ENCODE measurements at regions not wholly inside any gene's neighbourhood (a gene's known extent, or its start where the extent isn't known, plus 50 kb on each side); places are given as distances from the start of the nearest gene placed in this dataset.

DNA sequence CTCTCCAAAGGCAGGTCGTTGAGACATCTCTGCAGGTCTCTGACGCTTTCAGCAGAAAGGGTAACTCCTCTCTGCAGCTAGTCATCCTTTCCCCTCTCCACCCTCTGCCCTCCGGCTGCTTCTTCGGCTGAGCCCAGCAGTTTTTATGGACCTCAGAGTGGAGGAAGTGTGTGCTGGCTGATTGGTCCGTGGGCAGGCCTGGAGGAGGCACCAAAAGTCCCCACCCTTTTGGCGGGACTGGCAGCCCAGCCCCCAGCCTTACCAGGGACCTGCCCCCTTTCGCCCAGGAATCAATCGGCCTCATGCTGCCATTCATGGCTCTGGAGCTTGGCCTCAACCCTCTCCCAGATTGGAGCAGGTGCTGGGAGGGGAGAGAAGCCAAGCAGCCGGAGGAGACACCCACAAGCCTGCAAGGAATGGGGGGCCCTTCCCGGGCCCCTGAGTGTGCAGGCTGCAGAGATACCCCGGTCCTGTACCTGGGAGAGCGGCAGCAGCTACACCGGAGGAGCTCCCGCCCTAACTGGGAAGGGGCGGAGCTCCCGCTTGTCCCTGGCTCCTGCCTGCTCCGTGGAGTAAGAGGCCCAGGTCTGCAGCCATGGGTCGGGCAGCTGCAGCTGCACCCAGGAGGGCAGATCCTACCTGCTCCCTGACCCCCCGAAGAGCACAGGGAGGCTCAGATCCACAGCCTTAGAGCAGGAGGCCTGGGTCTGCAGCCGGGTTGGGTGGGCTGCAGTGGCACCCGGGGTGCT, 170.3 kb upstream of the SOX4 start:
- WGBS, 2 experiments (ENCODE audit: insufficient coverage in 1 of 2, insufficient read length in 1 of 2): 88 to 93% methylated on average over 10 to 21 of the region's 21 CpGs
- H3K4me3 Mint-ChIP-seq: peak overlapping the region; percentile 52

GRCh38 chr6:21426841-21427490, 166.6 kb upstream of the SOX4 start:
- TF ChIP-seq, protein P1, sequence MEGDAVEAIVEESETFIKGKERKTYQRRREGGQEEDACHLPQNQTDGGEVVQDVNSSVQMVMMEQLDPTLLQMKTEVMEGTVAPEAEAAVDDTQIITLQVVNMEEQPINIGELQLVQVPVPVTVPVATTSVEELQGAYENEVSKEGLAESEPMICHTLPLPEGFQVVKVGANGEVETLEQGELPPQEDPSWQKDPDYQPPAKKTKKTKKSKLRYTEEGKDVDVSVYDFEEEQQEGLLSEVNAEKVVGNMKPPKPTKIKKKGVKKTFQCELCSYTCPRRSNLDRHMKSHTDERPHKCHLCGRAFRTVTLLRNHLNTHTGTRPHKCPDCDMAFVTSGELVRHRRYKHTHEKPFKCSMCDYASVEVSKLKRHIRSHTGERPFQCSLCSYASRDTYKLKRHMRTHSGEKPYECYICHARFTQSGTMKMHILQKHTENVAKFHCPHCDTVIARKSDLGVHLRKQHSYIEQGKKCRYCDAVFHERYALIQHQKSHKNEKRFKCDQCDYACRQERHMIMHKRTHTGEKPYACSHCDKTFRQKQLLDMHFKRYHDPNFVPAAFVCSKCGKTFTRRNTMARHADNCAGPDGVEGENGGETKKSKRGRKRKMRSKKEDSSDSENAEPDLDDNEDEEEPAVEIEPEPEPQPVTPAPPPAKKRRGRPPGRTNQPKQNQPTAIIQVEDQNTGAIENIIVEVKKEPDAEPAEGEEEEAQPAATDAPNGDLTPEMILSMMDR (conservative IDR thresholded peaks at IDR 0.05): no peak
- no peaks in the 10 kb centered on the region for H3K36me3 Mint-ChIP-seq (ENCODE audit: low read depth)
- H3K27ac ChIP-seq (ENCODE audit: low read depth, low read length): no peak overlapping the region
- H3K9me3 Mint-ChIP-seq: peaks cover 27% of the 10 kb centered on the region
- no peaks in the 10 kb centered on the region for H3K4me1 ChIP-seq (ENCODE audit: control insufficient read depth, insufficient read depth, low read length)
- H3K9me3 ChIP-seq (ENCODE audit: control insufficient read depth, low read length): peaks cover 15% of the 10 kb centered on the region
- H3K27ac Mint-ChIP-seq: no peak overlapping the region
- no peak overlapping the region for H3K4me3 Mint-ChIP-seq
- peaks cover 4% of the 10 kb centered on the region for H3K27me3 Mint-ChIP-seq (ENCODE audit: insufficient read depth)
- WGBS, 2 experiments (ENCODE audit: insufficient coverage in 1 of 2, insufficient read length in 1 of 2): 90 to 91% methylated on average over 8 of the region's 8 CpGs
- no peaks in the 10 kb centered on the region for H3K4me1 Mint-ChIP-seq
- H3K4me3 ChIP-seq (ENCODE audit: low read length): no peak overlapping the region
- DNase-seq: no peak
- no peaks in the 10 kb centered on the region for H3K36me3 ChIP-seq (ENCODE audit: control insufficient read depth, insufficient read depth, low read length)
- no peaks in the 10 kb centered on the region for H3K27me3 ChIP-seq (ENCODE audit: control insufficient read depth, insufficient read depth, low read length, poor library complexity, severe bottlenecking)
- H3K9ac ChIP-seq (ENCODE audit: extremely low read depth, low read length, poor library complexity, severe bottlenecking): no peak overlapping the region

More for the DNA sequence above, 170.3 kb upstream of the SOX4 start:
- Histone ChIP-seq H3K4me3 (ENCODE audit: low read length) (no peak overlapping the region), H3K27ac (ENCODE audit: low read depth, low read length) (no peak overlapping the region), H3K9ac (ENCODE audit: extremely low read depth, low read length, poor library complexity, severe bottlenecking) (no peak overlapping the region), H3K9me3 (ENCODE audit: control insufficient read depth, low read length) (peaks cover 10% of the 10 kb centered on the region), H3K36me3 (ENCODE audit: control insufficient read depth, insufficient read depth, low read length) (no peaks in the 10 kb centered on the region), H3K4me1 (ENCODE audit: control insufficient read depth, insufficient read depth, low read length) (no peaks in the 10 kb centered on the region), H3K27me3 (ENCODE audit: control insufficient read depth, insufficient read depth, low read length, poor library complexity, severe bottlenecking) (no peaks in the 10 kb centered on the region)
- no peaks in the 10 kb centered on the region for H3K27me3 Mint-ChIP-seq (ENCODE audit: insufficient read depth)
- TF ChIP-seq, protein P1 (conservative IDR thresholded peaks at IDR 0.05): no peak
- peaks cover 4% of the 10 kb centered on the region for H3K4me1 Mint-ChIP-seq
- no peak overlapping the region for H3K27ac Mint-ChIP-seq
- DNase-seq: peak; percentile 89
- peaks cover 18% of the 10 kb centered on the region for H3K9me3 Mint-ChIP-seq
- no peaks in the 10 kb centered on the region for H3K36me3 Mint-ChIP-seq (ENCODE audit: low read depth)

- WGBS, 2 experiments (ENCODE audit: insufficient coverage in 1 of 2, insufficient read length in 1 of 2): 89 to 100% methylated on average over 2 of the region's 2 CpGs
- no peak overlapping the region for H3K27ac Mint-ChIP-seq
These were observed 164.3 kb upstream of the SOX4 start for GRCh38 chr6:21429291-21429690.

More at GRCh38 chr6:21429291-21429690, 164.3 kb upstream of the SOX4 start:
- DNase-seq: no peak
- Mint-ChIP-seq H3K4me3 (no peak overlapping the region), H3K36me3 (ENCODE audit: low read depth) (no peaks in the 10 kb centered on the region), H3K4me1 (peaks cover 2% of the 10 kb centered on the region), H3K9me3 (peaks cover 27% of the 10 kb centered on the region), H3K27me3 (ENCODE audit: insufficient read depth) (peaks cover 4% of the 10 kb centered on the region)
- no peaks in the 10 kb centered on the region for H3K36me3 ChIP-seq (ENCODE audit: control insufficient read depth, insufficient read depth, low read length)
- no peaks in the 10 kb centered on the region for H3K27me3 ChIP-seq (ENCODE audit: control insufficient read depth, insufficient read depth, low read length, poor library complexity, severe bottlenecking)
- TF ChIP-seq, protein P1 (conservative IDR thresholded peaks at IDR 0.05): no peak
- no peak overlapping the region for H3K9ac ChIP-seq (ENCODE audit: extremely low read depth, low read length, poor library complexity, severe bottlenecking)
- no peak overlapping the region for H3K4me3 ChIP-seq (ENCODE audit: low read length)
- peaks cover 15% of the 10 kb centered on the region for H3K9me3 ChIP-seq (ENCODE audit: control insufficient read depth, low read length)
- no peaks in the 10 kb centered on the region for H3K4me1 ChIP-seq (ENCODE audit: control insufficient read depth, insufficient read depth, low read length)
- H3K27ac ChIP-seq (ENCODE audit: low read depth, low read length): no peak overlapping the region

Data from endodermal cell (in vitro differentiated cells).